Sigmoid colon (tissue), 4 donors: ENCODE measurements at regions not wholly inside any gene's neighbourhood (a gene's known extent, or its start where the extent isn't known, plus 50 kb on each side); places are given as distances from the start of the nearest gene placed in this dataset.

Source experiments
- CTCF ChIP-seq, 4 experiments: fragments of 450-650 bp in 3 of 4; fragments of 200-600 bp in 1 of 4; IDR thresholded peaks; one replicate each; pipeline ENCODE4 v1.5.1; 2016 to 2019; ENCODE audit warnings: antibody characterized with exemption in 4 of 4, mild to moderate bottlenecking in 3 of 4, moderate library complexity in 2 of 4
- EP300 ChIP-seq, 4 donors: sonication (generic); formaldehyde crosslinking; IDR thresholded peaks; one replicate each; pipeline ENCODE4 v1.6.1; 2017; ENCODE audit warnings: antibody characterized with exemption in 4 of 4
- POLR2A ChIP-seq, 2 donors: fragments of 450-650 bp; IDR thresholded peaks; one replicate each; pipeline ENCODE4 v1.6.1; 2016; ENCODE audit warnings: antibody characterized with exemption in 2 of 2, mild to moderate bottlenecking in 2 of 2, moderate library complexity in 2 of 2

- TF ChIP-seq CTCF (IDR thresholded peaks at IDR 0.05) (no peak), EP300 (IDR thresholded peaks at IDR 0.05) (no peak), POLR2A (IDR thresholded peaks at IDR 0.05) (no peak)
Observed at GRCh38 chr11:95534226-95534625, 255.4 kb downstream of the FAM76B start.
